ENCODE measurements at regions not wholly inside any gene's neighbourhood (a gene's known extent, or its start where the extent isn't known, plus 50 kb on each side); places are given as distances from the start of the nearest gene placed in this dataset.

DNA sequence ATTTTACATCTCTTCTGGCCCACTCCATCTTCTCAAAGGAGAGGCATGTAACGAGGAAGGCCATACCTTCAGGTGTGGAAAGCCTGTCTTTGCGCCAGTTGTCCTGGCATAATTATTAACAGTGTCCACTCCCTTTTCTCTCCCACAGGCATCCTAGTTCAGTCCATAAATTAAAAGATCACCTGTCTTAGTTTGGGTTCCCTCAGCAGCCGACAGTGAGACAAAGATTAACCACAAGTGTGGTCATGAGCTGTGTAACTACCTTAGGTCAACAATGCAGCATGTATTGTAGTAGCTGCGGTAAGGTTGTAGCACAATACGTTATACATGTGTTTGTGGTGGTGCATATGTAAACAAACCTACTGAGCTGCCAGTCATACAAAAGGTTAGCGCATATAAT, 103.3 kb upstream of the GALNT15 start:
- H3K9me3 ChIP-seq (ENCODE audit: control insufficient read depth, low read depth, low read length), result no peaks in the 10 kb centered on the region
- H2BK5ac ChIP-seq (ENCODE audit: insufficient read length, low read length), result no peak overlapping the region
- H3K79me1 ChIP-seq (ENCODE audit: insufficient read depth, low read depth, low read length, poor library complexity, severe bottlenecking), result no peaks in the 10 kb centered on the region
- Mint-ChIP-seq H3K27me3 (ENCODE audit: low read depth) (no peaks in the 10 kb centered on the region; the same call in 1 of the 2 replicates), H3K27ac (no peak overlapping the region), H3K9me3 (no peaks in the 10 kb centered on the region), H3K4me1 (peaks cover 0 to 4% of the 10 kb centered on the region in 2 experiments; a peak in 1 of 4 replicates), H3K4me3 (no peak overlapping the region), H3K36me3 (ENCODE audit: insufficient read depth in 1 of 3, low read depth in 3 of 3) (no peaks in the 10 kb centered on the region)
- no peak overlapping the region for H3K56ac ChIP-seq (ENCODE audit: insufficient read length, low read depth, low read length)
- no peak overlapping the region for H2AFZ ChIP-seq (ENCODE audit: low read length)
- H3T11ph ChIP-seq (ENCODE audit: low read length), result no peak overlapping the region
- H3K79me2 ChIP-seq (ENCODE audit: insufficient read depth, low read length), result no peaks in the 10 kb centered on the region
- no peaks in the 10 kb centered on the region for H4K20me1 ChIP-seq (ENCODE audit: control insufficient read depth, insufficient read depth, insufficient read length)
- H3K27me3 ChIP-seq (ENCODE audit: insufficient read depth, low read length), result no peaks in the 10 kb centered on the region
- no peak overlapping the region for H3K4ac ChIP-seq (ENCODE audit: low read depth, low read length)
- H3K4me2 ChIP-seq (ENCODE audit: insufficient read depth, insufficient read length, low read length), result no peak overlapping the region
- H4K8ac ChIP-seq (replicated peaks; ENCODE audit: insufficient read length, low read depth, low read length), result no peak overlapping the region
- no peak overlapping the region for H2BK120ac ChIP-seq (ENCODE audit: low read depth, low read length, poor library complexity, severe bottlenecking)
- no peak overlapping the region for H3K14ac ChIP-seq (ENCODE audit: insufficient read depth, low read length)
- H2BK12ac ChIP-seq (ENCODE audit: insufficient read length, low read depth, low read length), result no peak overlapping the region
- H2BK15ac ChIP-seq (ENCODE audit: low read depth, low read length), result no peak overlapping the region
- peaks cover 6% of the 10 kb centered on the region for H3K4me1 ChIP-seq (ENCODE audit: insufficient read depth, low read length)
- no peak overlapping the region for H2AK5ac ChIP-seq (ENCODE audit: insufficient read length, low read length)
- H4K91ac ChIP-seq (ENCODE audit: insufficient read length, low read depth, low read length), result no peak overlapping the region
- H3K9ac ChIP-seq (ENCODE audit: extremely low read depth, insufficient read length, low read length), result no peak overlapping the region
- no peaks in the 10 kb centered on the region for H3K23me2 ChIP-seq (ENCODE audit: insufficient read length, low read depth, low read length, poor library complexity, severe bottlenecking)
- no peak overlapping the region for H2BK20ac ChIP-seq (ENCODE audit: low read depth, low read length, poor library complexity, severe bottlenecking)
- no peak overlapping the region for H4K5ac ChIP-seq (ENCODE audit: insufficient read length, low read depth, low read length)
- no peak overlapping the region for H3K18ac ChIP-seq (ENCODE audit: insufficient read length, low read depth, low read length)
- WGBS (ENCODE audit: extremely low coverage, insufficient read length, low lambda C conversion rate), result no CpG with 5 or more reads among the region's 6 CpGs
- TF ChIP-seq, protein P1, sequence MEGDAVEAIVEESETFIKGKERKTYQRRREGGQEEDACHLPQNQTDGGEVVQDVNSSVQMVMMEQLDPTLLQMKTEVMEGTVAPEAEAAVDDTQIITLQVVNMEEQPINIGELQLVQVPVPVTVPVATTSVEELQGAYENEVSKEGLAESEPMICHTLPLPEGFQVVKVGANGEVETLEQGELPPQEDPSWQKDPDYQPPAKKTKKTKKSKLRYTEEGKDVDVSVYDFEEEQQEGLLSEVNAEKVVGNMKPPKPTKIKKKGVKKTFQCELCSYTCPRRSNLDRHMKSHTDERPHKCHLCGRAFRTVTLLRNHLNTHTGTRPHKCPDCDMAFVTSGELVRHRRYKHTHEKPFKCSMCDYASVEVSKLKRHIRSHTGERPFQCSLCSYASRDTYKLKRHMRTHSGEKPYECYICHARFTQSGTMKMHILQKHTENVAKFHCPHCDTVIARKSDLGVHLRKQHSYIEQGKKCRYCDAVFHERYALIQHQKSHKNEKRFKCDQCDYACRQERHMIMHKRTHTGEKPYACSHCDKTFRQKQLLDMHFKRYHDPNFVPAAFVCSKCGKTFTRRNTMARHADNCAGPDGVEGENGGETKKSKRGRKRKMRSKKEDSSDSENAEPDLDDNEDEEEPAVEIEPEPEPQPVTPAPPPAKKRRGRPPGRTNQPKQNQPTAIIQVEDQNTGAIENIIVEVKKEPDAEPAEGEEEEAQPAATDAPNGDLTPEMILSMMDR (conservative IDR thresholded peaks at IDR 0.05), result no peak
- no peak for DNase-seq
- no peak overlapping the region for H3K23ac ChIP-seq (ENCODE audit: insufficient read length, low read depth, low read length)
- H3K27ac ChIP-seq (ENCODE audit: insufficient read length, low read depth, low read length), result no peak overlapping the region
